OCI-LY3 (cell line): ENCODE measurements at regions not wholly inside any gene's neighbourhood (a gene's known extent, or its start where the extent isn't known, plus 50 kb on each side); places are given as distances from the start of the nearest gene placed in this dataset.

Source experiments
- H2AFZ ChIP-seq: fragments of 200-600, 300-600 bp; shearing (Covaris generic); 2 replicates; pipeline ENCODE4 v1.6.0; 2014; ENCODE audit warnings: antibody characterized with exemption, low read depth, low read length
- H3K27ac ChIP-seq: fragments of 200-600, 300-600 bp; sonication (generic); 2 replicates; pipeline ENCODE4 v1.5.1; 2014; ENCODE audit warnings: mild to moderate bottlenecking, low read length, moderate library complexity, mixed read lengths
- H3K27me3 ChIP-seq: fragments of 200-600, 300-600 bp; sonication (generic); 2 replicates; pipeline ENCODE4 v1.6.1; 2014; ENCODE audit warnings: low read depth, low read length, mixed read lengths
- H3K36me3 ChIP-seq: fragments of 200-600, 300-600 bp; sonication (generic); replicated peaks from 2 replicates; pipeline ENCODE3; 2014; ENCODE audit warnings: low read depth, low read length, mixed read lengths
- H3K4me1 ChIP-seq: fragments of 300-600, 200-600 bp; sonication (generic); 2 replicates; pipeline ENCODE4 v1.6.1; 2014; ENCODE audit warnings: low read length, mixed read lengths
- H3K4me2 ChIP-seq: fragments of 200-600, 300-600 bp; sonication (generic); 2 replicates; pipeline ENCODE4 v1.6.1; 2014; ENCODE audit warnings: low read length, mixed read lengths
- H3K4me3 ChIP-seq: fragments of 300-600, 200-600 bp; sonication (generic); 2 replicates; pipeline ENCODE4 v1.5.1; 2014; ENCODE audit warnings: antibody characterized with exemption, mild to moderate bottlenecking, low read length, moderate library complexity
- H3K79me2 ChIP-seq: fragments of 300-600, 200-600 bp; shearing (Covaris generic); 2 replicates; pipeline ENCODE4 v1.6.1; 2014; ENCODE audit warnings: mild to moderate bottlenecking, low read length, mixed read lengths
- H3K9ac ChIP-seq: fragments of 300-600, 200-600 bp; shearing (Covaris generic); 2 replicates; pipeline ENCODE4 v1.6.0; 2014; ENCODE audit warnings: mild to moderate bottlenecking, low read length, moderate library complexity
- H3K9me3 ChIP-seq: fragments of 200-600, 300-600 bp; shearing (Covaris generic); 2 replicates; pipeline ENCODE4 v1.6.1; 2014; ENCODE audit warnings: low read length, mixed read lengths; ENCODE audit not compliant: insufficient read depth
- H4K20me1 ChIP-seq: fragments of 200-600, 300-600 bp; sonication (generic); 2 replicates; pipeline ENCODE4 v1.6.1; 2016; ENCODE audit warnings: low read length, mixed read lengths; ENCODE audit not compliant: insufficient read depth
- EZH2phosphoT487 ChIP-seq: fragments of 200-600 bp; shearing (Covaris generic); IDR thresholded peaks from 2 replicates; pipeline ENCODE4 v1.6.1; 2018; ENCODE audit warnings: antibody characterized with exemption, mixed run types, low read depth
- TF ChIP-seq, protein P1 (sequence below): fragments of 200-600, 300-600 bp; sonication (generic); IDR thresholded peaks from 2 replicates; pipeline ENCODE4 v1.5.1; 2014; ENCODE audit warnings: antibody characterized with exemption, low read length, low read depth

DNA sequence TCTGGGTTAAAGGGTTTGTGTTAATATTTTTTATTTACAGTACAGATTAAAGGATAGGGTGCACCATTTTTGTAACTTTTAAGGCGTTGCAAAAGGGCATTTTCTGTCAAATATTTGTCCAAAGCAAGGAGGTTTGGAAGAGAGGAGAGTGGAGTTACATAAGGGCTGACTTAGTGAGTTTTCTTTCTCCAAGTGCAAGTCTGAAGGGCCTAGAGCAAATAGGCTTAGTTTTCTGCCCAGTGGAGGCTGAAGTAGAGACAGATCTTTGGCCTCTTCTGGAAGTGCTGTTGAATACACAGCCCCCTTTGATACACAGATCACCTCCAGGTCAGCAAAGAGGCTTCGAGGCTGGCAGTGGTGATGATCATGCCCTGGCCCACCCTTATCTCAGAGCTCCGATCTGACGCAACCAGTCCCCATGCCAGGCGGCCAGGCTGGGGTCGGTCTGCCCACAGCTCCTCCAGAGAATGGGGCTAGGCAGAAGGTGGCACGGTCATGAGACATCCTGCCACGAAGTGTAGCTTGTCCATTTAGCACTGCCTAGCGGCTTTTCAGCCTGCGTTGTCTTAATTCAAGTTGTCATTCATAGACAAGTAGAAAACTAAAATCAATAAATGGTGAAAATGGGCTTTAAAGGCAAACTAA lies 79.5 kb upstream of the IRX3 start:
- TF ChIP-seq, protein P1, sequence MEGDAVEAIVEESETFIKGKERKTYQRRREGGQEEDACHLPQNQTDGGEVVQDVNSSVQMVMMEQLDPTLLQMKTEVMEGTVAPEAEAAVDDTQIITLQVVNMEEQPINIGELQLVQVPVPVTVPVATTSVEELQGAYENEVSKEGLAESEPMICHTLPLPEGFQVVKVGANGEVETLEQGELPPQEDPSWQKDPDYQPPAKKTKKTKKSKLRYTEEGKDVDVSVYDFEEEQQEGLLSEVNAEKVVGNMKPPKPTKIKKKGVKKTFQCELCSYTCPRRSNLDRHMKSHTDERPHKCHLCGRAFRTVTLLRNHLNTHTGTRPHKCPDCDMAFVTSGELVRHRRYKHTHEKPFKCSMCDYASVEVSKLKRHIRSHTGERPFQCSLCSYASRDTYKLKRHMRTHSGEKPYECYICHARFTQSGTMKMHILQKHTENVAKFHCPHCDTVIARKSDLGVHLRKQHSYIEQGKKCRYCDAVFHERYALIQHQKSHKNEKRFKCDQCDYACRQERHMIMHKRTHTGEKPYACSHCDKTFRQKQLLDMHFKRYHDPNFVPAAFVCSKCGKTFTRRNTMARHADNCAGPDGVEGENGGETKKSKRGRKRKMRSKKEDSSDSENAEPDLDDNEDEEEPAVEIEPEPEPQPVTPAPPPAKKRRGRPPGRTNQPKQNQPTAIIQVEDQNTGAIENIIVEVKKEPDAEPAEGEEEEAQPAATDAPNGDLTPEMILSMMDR, result no peak
- TF ChIP-seq EZH2phosphoT487, result no peak
- no peak overlapping the region for H3K27ac ChIP-seq
- no peak overlapping the region for H3K9ac ChIP-seq
- no peak overlapping the region for H3K4me3 ChIP-seq
- no peaks in the 10 kb centered on the region for H3K27me3 ChIP-seq
- no peaks in the 10 kb centered on the region for H4K20me1 ChIP-seq
- H3K79me2 ChIP-seq, result no peaks in the 10 kb centered on the region
- H3K4me1 ChIP-seq, result no peaks in the 10 kb centered on the region
- no peaks in the 10 kb centered on the region for H3K36me3 ChIP-seq
- no peak overlapping the region for H2AFZ ChIP-seq
- H3K4me2 ChIP-seq, result no peak overlapping the region
- H3K9me3 ChIP-seq, result no peaks in the 10 kb centered on the region

DNA sequence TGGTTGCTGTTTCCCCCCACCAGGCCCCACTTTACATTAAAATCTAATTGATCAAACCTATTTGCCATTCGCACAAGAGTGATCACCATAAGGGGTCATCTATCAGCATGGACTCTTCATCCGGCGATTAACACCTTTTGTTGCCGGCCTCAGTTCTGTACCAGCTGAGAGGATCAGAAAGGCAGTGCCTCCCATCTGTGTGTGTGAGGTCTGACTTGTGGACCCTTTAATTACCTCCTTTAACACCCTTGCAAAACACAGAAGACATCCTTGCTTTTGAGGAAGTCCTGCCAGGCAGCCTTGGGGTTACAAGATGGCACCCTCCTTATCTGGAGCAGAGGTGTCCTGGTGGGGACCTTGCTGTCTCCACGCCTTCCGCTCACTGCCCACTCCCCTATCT lies 77.2 kb upstream of the IRX3 start:
- Histone ChIP-seq H3K79me2 (no peaks in the 10 kb centered on the region), H2AFZ (no peak overlapping the region), H3K9ac (no peak overlapping the region), H4K20me1 (no peaks in the 10 kb centered on the region), H3K36me3 (no peaks in the 10 kb centered on the region), H3K4me1 (no peaks in the 10 kb centered on the region), H3K4me3 (no peak overlapping the region), H3K27me3 (no peaks in the 10 kb centered on the region), H3K27ac (no peak overlapping the region), H3K9me3 (no peaks in the 10 kb centered on the region), H3K4me2 (no peak overlapping the region)
- TF ChIP-seq EZH2phosphoT487, result no peak
- TF ChIP-seq, protein P1, result no peak

DNA sequence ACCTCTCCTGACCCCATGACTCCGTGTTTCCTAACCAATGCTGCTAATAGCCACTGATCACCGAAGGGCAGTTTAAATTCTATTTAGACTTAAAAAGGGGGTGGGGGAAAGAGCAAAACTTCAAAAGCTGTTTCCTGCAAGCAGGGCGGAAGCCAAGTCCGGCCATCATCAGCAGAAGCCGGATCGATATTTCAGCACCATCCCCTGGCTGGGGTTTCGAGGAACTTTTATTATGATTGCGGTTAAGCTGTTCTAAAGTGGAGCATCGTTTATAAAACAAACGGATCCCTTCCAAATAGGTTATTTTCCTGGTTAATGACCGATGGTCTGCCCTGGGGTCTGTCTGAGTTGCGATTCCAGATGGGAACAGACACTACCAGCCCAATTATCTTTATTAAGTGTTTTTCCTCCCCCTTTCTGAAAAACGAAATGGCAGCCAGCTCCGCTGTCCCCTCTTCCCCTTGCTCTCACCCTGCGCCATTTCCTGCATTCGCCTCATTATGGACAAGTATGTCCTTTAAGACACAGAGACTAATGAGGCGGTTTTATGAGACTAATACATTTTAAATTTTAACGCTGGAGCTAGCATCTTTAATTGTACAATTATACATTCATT lies 76.1 kb upstream of the IRX3 start:
- H4K20me1 ChIP-seq, result no peaks in the 10 kb centered on the region
- H3K79me2 ChIP-seq, result no peaks in the 10 kb centered on the region
- H3K4me2 ChIP-seq, result no peak overlapping the region
- H3K36me3 ChIP-seq, result no peaks in the 10 kb centered on the region
- H3K9ac ChIP-seq, result no peak overlapping the region
- no peaks in the 10 kb centered on the region for H3K9me3 ChIP-seq
- H3K27ac ChIP-seq, result no peak overlapping the region
- TF ChIP-seq EZH2phosphoT487, result no peak
- TF ChIP-seq, protein P1, result no peak
- H2AFZ ChIP-seq, result no peak overlapping the region
- no peaks in the 10 kb centered on the region for H3K27me3 ChIP-seq
- H3K4me1 ChIP-seq, result no peaks in the 10 kb centered on the region
- no peak overlapping the region for H3K4me3 ChIP-seq

DNA sequence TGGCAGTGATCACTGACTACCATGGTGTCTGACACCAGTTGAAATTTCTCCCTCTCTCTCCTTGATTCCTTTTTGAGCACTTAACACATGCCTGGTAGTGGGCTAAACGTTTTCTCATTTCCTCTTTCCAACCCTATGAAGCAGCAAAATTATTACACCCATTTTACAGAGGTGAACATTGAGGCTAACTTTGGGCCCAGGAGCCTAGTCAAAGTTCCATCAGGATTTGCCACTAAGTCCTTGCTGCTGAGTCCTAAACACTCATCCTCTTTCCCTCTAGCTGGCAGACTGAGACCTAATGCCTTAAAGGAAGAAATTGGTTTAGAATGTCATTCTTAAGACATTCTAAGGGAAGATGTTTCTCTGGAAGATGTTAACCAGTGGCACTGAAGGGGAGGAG lies 74.7 kb upstream of the IRX3 start:
- Histone ChIP-seq H3K4me2 (no peak overlapping the region), H3K27me3 (no peaks in the 10 kb centered on the region), H3K9ac (no peak overlapping the region), H3K36me3 (no peaks in the 10 kb centered on the region), H4K20me1 (no peaks in the 10 kb centered on the region), H3K27ac (no peak overlapping the region), H3K9me3 (no peaks in the 10 kb centered on the region), H2AFZ (no peak overlapping the region), H3K79me2 (no peaks in the 10 kb centered on the region), H3K4me3 (no peak overlapping the region), H3K4me1 (no peaks in the 10 kb centered on the region)
- TF ChIP-seq, protein P1, result no peak
- no peak for TF ChIP-seq EZH2phosphoT487
